GM23338 (cell line): ENCODE measurements at regions not wholly inside any gene's neighbourhood (a gene's known extent, or its start where the extent isn't known, plus 50 kb on each side); places are given as distances from the start of the nearest gene placed in this dataset.

Source experiments
- ATAC-seq: fragments of 200-7000 bp; cut with Tn5 transposase; 3 replicates; pipeline ENCODE4 v1.9.1; 2020
- DNase-seq: peaks from one replicate; pipeline ENCODE4 v3.0.0-alpha.2; 2015; ENCODE audit warnings: low spot score
- H2AFZ ChIP-seq: fragments of 200-600 bp; sonication (generic); 2 replicates; pipeline ENCODE4 v1.8.0; 2016; ENCODE audit warnings: antibody characterized with exemption, mild to moderate bottlenecking, moderate library complexity
- H3F3A ChIP-seq: fragments of 200-600 bp; sonication (generic); replicated peaks from 2 replicates; pipeline ENCODE4 v1.8.0; 2017; ENCODE audit warnings: antibody characterized with exemption, mixed run types, low read depth
- H3K27ac ChIP-seq: fragments of 200-600 bp; sonication (generic); 2 replicates; pipeline ENCODE4 v1.6.1; 2016; ENCODE audit warnings: low read depth
- H3K27me3 ChIP-seq: fragments of 200-600 bp; sonication (generic); 2 replicates; pipeline ENCODE4 v1.8.0; 2016; ENCODE audit warnings: mild to moderate bottlenecking, mixed run types, moderate library complexity; ENCODE audit not compliant: insufficient read depth
- H3K36me3 ChIP-seq: fragments of 200-600 bp; sonication (generic); 2 replicates; pipeline ENCODE4 v1.8.0; 2016; ENCODE audit warnings: mild to moderate bottlenecking; ENCODE audit not compliant: insufficient read depth
- H3K4me1 ChIP-seq: fragments of 200-600 bp; sonication (generic); 2 replicates; pipeline ENCODE4 v1.8.0; 2016; ENCODE audit warnings: mild to moderate bottlenecking, moderate library complexity; ENCODE audit not compliant: insufficient read depth
- H3K4me2 ChIP-seq: fragments of 200-600 bp; sonication (generic); 2 replicates; pipeline ENCODE4 v1.7.1; 2017; ENCODE audit warnings: mixed run types
- H3K4me3 ChIP-seq: fragments of 200-600 bp; sonication (generic); 2 replicates; pipeline ENCODE4 v1.6.1; 2016; ENCODE audit warnings: mixed run types
- H3K79me2 ChIP-seq: fragments of 200-600 bp; sonication (generic); replicated peaks from 2 replicates; pipeline ENCODE4 v1.8.0; 2017; ENCODE audit warnings: mild to moderate bottlenecking; ENCODE audit not compliant: insufficient read depth
- H3K9me2 ChIP-seq: fragments of 200-600 bp; sonication (generic); 2 replicates; pipeline ENCODE4 v1.8.0; 2017; ENCODE audit not compliant: insufficient read depth
- H4K20me1 ChIP-seq: fragments of 200-600 bp; sonication (generic); replicated peaks from 2 replicates; pipeline ENCODE4 v1.8.0; 2017; ENCODE audit warnings: mild to moderate bottlenecking; ENCODE audit not compliant: insufficient read depth
- H3K27ac Mint-ChIP-seq: 2 replicates; pipeline ENCODE4 v1.8.0; 2020; ENCODE audit warnings: inconsistent platforms, mild to moderate bottlenecking, moderate library complexity, mixed read lengths
- H3K27me3 Mint-ChIP-seq: 3 replicates; pipeline ENCODE4 v1.8.0; 2022; ENCODE audit warnings: low read depth, mild to moderate bottlenecking, moderate library complexity, mixed read lengths, inconsistent platforms; ENCODE audit not compliant: insufficient read depth, poor library complexity
- H3K36me3 Mint-ChIP-seq: 3 replicates; pipeline ENCODE4 v1.8.0; 2021; ENCODE audit warnings: low read depth, mild to moderate bottlenecking, inconsistent platforms, moderate library complexity, mixed read lengths
- H3K4me1 Mint-ChIP-seq: 3 replicates; pipeline ENCODE4 v1.8.0; 2020; ENCODE audit warnings: mild to moderate bottlenecking, inconsistent platforms, mixed read lengths
- H3K4me3 Mint-ChIP-seq: 3 replicates; pipeline ENCODE4 v1.8.0; 2021; ENCODE audit warnings: moderate library complexity, mild to moderate bottlenecking, inconsistent platforms, mixed read lengths
- H3K9me3 Mint-ChIP-seq: 3 replicates; pipeline ENCODE4 v1.8.0; 2020; ENCODE audit warnings: moderate library complexity, mild to moderate bottlenecking, inconsistent platforms, mixed read lengths
- CREB1 ChIP-seq: fragments of 250-450 bp; sonication (Bioruptor Pico); IDR thresholded peaks from 2 replicates; pipeline ENCODE4 v1.5.0; 2020; ENCODE audit warnings: low read depth, mild to moderate bottlenecking, moderate library complexity
- EZH2 ChIP-seq: fragments of 200-600 bp; sonication (generic); IDR thresholded peaks from one replicate; pipeline ENCODE4 v1.8.0; 2017; ENCODE audit warnings: antibody characterized with exemption, mild to moderate bottlenecking, low read depth; ENCODE audit not compliant: unreplicated experiment
- EZH2phosphoT487 ChIP-seq: fragments of 200-600 bp; sonication (generic); IDR thresholded peaks from one replicate; pipeline ENCODE4 v1.8.1; 2018; ENCODE audit warnings: antibody characterized with exemption; ENCODE audit not compliant: unreplicated experiment
- JUNB ChIP-seq: IDR thresholded peaks from one replicate; pipeline ENCODE4 v1.6.1; 2016; ENCODE audit warnings: antibody characterized with exemption; ENCODE audit not compliant: unreplicated experiment
- NANOG ChIP-seq: IDR thresholded peaks from 2 replicates; pipeline ENCODE4 v1.6.1; 2016; ENCODE audit warnings: antibody characterized with exemption, borderline replicate concordance
- POLR2AphosphoS5 ChIP-seq: IDR thresholded peaks from 2 replicates; pipeline ENCODE4 v1.6.1; 2016; ENCODE audit warnings: antibody characterized with exemption, low read depth
- STAT1 ChIP-seq: IDR thresholded peaks from one replicate; pipeline ENCODE4 v1.6.1; 2016; ENCODE audit warnings: antibody characterized with exemption; ENCODE audit not compliant: unreplicated experiment
- ZNF331 ChIP-seq: fragments of 250-450 bp; sonication (Bioruptor Pico); IDR thresholded peaks from 2 replicates; pipeline ENCODE4 v1.5.0; 2020; ENCODE audit warnings: low read depth, mild to moderate bottlenecking, moderate library complexity
- TF ChIP-seq, protein P1 (sequence below): fragments of 250-450 bp; sonication (Bioruptor Pico); IDR thresholded peaks from 2 replicates; pipeline ENCODE4 v1.5.0; 2020; ENCODE audit warnings: mild to moderate bottlenecking, moderate library complexity
- TF ChIP-seq, protein P2 (sequence below): IDR thresholded peaks from 2 replicates; pipeline ENCODE4 v1.6.1; 2016; ENCODE audit warnings: antibody characterized with exemption
- TF ChIP-seq, protein P3 (sequence below): IDR thresholded peaks from one replicate; pipeline ENCODE4 v1.6.1; 2018; ENCODE audit warnings: antibody characterized with exemption; ENCODE audit not compliant: unreplicated experiment
- TF ChIP-seq, protein P4 (sequence below), 2 experiments: fragments of 200-600 bp in 1 of 2; sonication (generic) in 1 of 2; conservative IDR thresholded peaks; 2 replicates each; pipeline versions ENCODE4 v1.5.1 to v1.6.1; 2016 to 2017; ENCODE audit warnings: antibody characterized with exemption in 2 of 2, low read depth in 2 of 2, mild to moderate bottlenecking in 2 of 2, moderate library complexity in 1 of 2

DNA sequence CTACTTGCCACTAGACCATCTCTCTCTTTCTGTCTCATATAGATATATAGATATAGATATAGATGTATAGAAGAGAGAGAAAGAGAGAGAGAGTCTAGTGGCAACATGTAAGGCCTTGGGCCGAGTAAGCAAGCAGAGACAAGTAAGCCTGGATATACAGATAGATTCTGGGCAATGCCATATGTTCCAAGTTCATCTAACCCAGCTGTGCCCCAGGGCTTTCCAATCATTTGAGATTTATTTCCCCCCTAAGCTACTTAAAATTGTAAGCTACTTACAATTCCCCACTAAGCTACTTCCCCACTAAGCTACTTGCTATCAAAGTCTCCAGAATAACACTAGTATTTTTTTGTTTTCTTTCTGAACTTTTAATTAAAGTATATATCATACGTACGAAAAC is 1094.1 kb downstream of the DNAJB9 start:
- H4K20me1 ChIP-seq, result no peaks in the 10 kb centered on the region
- no peak for TF ChIP-seq POLR2AphosphoS5
- no peak for TF ChIP-seq JUNB
- TF ChIP-seq EZH2, result no peak
- TF ChIP-seq, protein P1, sequence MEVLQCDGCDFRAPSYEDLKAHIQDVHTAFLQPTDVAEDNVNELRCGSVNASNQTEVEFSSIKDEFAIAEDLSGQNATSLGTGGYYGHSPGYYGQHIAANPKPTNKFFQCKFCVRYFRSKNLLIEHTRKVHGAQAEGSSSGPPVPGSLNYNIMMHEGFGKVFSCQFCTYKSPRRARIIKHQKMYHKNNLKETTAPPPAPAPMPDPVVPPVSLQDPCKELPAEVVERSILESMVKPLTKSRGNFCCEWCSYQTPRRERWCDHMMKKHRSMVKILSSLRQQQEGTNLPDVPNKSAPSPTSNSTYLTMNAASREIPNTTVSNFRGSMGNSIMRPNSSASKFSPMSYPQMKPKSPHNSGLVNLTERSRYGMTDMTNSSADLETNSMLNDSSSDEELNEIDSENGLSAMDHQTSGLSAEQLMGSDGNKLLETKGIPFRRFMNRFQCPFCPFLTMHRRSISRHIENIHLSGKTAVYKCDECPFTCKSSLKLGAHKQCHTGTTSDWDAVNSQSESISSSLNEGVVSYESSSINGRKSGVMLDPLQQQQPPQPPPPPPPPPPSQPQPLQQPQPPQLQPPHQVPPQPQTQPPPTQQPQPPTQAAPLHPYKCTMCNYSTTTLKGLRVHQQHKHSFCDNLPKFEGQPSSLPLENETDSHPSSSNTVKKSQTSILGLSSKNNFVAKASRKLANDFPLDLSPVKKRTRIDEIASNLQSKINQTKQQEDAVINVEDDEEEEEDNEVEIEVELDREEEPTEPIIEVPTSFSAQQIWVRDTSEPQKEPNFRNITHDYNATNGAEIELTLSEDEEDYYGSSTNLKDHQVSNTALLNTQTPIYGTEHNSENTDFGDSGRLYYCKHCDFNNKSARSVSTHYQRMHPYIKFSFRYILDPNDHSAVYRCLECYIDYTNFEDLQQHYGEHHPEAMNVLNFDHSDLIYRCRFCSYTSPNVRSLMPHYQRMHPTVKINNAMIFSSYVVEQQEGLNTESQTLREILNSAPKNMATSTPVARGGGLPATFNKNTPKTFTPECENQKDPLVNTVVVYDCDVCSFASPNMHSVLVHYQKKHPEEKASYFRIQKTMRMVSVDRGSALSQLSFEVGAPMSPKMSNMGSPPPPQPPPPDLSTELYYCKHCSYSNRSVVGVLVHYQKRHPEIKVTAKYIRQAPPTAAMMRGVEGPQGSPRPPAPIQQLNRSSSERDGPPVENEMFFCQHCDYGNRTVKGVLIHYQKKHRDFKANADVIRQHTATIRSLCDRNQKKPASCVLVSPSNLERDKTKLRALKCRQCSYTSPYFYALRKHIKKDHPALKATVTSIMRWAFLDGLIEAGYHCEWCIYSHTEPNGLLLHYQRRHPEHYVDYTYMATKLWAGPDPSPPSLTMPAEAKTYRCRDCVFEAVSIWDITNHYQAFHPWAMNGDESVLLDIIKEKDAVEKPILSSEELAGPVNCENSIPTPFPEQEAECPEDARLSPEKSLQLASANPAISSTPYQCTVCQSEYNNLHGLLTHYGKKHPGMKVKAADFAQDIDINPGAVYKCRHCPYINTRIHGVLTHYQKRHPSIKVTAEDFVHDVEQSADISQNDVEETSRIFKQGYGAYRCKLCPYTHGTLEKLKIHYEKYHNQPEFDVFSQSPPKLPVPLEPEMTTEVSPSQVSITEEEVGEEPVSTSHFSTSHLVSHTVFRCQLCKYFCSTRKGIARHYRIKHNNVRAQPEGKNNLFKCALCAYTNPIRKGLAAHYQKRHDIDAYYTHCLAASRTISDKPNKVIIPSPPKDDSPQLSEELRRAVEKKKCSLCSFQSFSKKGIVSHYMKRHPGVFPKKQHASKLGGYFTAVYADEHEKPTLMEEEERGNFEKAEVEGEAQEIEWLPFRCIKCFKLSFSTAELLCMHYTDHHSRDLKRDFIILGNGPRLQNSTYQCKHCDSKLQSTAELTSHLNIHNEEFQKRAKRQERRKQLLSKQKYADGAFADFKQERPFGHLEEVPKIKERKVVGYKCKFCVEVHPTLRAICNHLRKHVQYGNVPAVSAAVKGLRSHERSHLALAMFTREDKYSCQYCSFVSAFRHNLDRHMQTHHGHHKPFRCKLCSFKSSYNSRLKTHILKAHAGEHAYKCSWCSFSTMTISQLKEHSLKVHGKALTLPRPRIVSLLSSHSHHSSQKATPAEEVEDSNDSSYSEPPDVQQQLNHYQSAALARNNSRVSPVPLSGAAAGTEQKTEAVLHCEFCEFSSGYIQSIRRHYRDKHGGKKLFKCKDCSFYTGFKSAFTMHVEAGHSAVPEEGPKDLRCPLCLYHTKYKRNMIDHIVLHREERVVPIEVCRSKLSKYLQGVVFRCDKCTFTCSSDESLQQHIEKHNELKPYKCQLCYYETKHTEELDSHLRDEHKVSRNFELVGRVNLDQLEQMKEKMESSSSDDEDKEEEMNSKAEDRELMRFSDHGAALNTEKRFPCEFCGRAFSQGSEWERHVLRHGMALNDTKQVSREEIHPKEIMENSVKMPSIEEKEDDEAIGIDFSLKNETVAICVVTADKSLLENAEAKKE (CRISPR knock-in tag), result no peak
- TF ChIP-seq EZH2phosphoT487, result no peak
- TF ChIP-seq CREB1 (CRISPR knock-in tag), result no peak
- no peak for TF ChIP-seq ZNF331 (CRISPR knock-in tag)
- TF ChIP-seq, protein P2, sequence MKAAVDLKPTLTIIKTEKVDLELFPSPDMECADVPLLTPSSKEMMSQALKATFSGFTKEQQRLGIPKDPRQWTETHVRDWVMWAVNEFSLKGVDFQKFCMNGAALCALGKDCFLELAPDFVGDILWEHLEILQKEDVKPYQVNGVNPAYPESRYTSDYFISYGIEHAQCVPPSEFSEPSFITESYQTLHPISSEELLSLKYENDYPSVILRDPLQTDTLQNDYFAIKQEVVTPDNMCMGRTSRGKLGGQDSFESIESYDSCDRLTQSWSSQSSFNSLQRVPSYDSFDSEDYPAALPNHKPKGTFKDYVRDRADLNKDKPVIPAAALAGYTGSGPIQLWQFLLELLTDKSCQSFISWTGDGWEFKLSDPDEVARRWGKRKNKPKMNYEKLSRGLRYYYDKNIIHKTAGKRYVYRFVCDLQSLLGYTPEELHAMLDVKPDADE, result no peak
- no peak for TF ChIP-seq NANOG
- no peak for TF ChIP-seq STAT1
- TF ChIP-seq, protein P3, sequence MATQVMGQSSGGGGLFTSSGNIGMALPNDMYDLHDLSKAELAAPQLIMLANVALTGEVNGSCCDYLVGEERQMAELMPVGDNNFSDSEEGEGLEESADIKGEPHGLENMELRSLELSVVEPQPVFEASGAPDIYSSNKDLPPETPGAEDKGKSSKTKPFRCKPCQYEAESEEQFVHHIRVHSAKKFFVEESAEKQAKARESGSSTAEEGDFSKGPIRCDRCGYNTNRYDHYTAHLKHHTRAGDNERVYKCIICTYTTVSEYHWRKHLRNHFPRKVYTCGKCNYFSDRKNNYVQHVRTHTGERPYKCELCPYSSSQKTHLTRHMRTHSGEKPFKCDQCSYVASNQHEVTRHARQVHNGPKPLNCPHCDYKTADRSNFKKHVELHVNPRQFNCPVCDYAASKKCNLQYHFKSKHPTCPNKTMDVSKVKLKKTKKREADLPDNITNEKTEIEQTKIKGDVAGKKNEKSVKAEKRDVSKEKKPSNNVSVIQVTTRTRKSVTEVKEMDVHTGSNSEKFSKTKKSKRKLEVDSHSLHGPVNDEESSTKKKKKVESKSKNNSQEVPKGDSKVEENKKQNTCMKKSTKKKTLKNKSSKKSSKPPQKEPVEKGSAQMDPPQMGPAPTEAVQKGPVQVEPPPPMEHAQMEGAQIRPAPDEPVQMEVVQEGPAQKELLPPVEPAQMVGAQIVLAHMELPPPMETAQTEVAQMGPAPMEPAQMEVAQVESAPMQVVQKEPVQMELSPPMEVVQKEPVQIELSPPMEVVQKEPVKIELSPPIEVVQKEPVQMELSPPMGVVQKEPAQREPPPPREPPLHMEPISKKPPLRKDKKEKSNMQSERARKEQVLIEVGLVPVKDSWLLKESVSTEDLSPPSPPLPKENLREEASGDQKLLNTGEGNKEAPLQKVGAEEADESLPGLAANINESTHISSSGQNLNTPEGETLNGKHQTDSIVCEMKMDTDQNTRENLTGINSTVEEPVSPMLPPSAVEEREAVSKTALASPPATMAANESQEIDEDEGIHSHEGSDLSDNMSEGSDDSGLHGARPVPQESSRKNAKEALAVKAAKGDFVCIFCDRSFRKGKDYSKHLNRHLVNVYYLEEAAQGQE, result no peak
- TF ChIP-seq, protein P4, sequence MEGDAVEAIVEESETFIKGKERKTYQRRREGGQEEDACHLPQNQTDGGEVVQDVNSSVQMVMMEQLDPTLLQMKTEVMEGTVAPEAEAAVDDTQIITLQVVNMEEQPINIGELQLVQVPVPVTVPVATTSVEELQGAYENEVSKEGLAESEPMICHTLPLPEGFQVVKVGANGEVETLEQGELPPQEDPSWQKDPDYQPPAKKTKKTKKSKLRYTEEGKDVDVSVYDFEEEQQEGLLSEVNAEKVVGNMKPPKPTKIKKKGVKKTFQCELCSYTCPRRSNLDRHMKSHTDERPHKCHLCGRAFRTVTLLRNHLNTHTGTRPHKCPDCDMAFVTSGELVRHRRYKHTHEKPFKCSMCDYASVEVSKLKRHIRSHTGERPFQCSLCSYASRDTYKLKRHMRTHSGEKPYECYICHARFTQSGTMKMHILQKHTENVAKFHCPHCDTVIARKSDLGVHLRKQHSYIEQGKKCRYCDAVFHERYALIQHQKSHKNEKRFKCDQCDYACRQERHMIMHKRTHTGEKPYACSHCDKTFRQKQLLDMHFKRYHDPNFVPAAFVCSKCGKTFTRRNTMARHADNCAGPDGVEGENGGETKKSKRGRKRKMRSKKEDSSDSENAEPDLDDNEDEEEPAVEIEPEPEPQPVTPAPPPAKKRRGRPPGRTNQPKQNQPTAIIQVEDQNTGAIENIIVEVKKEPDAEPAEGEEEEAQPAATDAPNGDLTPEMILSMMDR (conservative IDR thresholded peaks at IDR 0.05; ENCODE audit: low read depth in 2 of 2), result no peak
- H3K27me3 ChIP-seq, result no peaks in the 10 kb centered on the region
- no peaks in the 10 kb centered on the region for H3K4me1 ChIP-seq
- ATAC-seq, result no peak
- H3K27ac ChIP-seq, result no peak overlapping the region
- no peak overlapping the region for H2AFZ ChIP-seq
- H3K27me3 Mint-ChIP-seq, result no peaks in the 10 kb centered on the region
- DNase-seq, result no peak
- no peaks in the 10 kb centered on the region for H3K4me1 Mint-ChIP-seq
- no peak overlapping the region for H3K4me2 ChIP-seq
- no peaks in the 10 kb centered on the region for H3K9me3 Mint-ChIP-seq
- no peaks in the 10 kb centered on the region for H3K9me2 ChIP-seq
- H3K36me3 Mint-ChIP-seq, result no peaks in the 10 kb centered on the region
- no peak overlapping the region for H3K4me3 ChIP-seq
- H3K36me3 ChIP-seq, result no peaks in the 10 kb centered on the region
- H3K27ac Mint-ChIP-seq, result no peak overlapping the region
- H3K79me2 ChIP-seq, result no peaks in the 10 kb centered on the region
- no peak overlapping the region for H3K4me3 Mint-ChIP-seq
- H3F3A ChIP-seq, result no peaks in the 10 kb centered on the region
